Astrocyte (in vitro differentiated cells and primary cell): ENCODE measurements at regions not wholly inside any gene's neighbourhood (a gene's known extent, or its start where the extent isn't known, plus 50 kb on each side); places are given as distances from the start of the nearest gene placed in this dataset.

Experiments used
- CTCF ChIP-seq: IDR thresholded peaks from 2 replicates; pipeline ENCODE4 v1.5.1; 2011; ENCODE audit warnings: low read depth, mild to moderate bottlenecking, inconsistent platforms, low read length, moderate library complexity; ENCODE audit not compliant: insufficient read depth
- EZH2 ChIP-seq: IDR thresholded peaks from 2 replicates; pipeline ENCODE4 v1.6.1; 2012; ENCODE audit warnings: mild to moderate bottlenecking, low read length, inconsistent platforms; ENCODE audit not compliant: insufficient read depth

- TF ChIP-seq CTCF (no peak), EZH2 (no peak)
Measured at GRCh38 chr1:192926736-192927135, 117.9 kb downstream of the RGS2 start.
